GM21515 (cell line): ENCODE measurements at regions not wholly inside any gene's neighbourhood (a gene's known extent, or its start where the extent isn't known, plus 50 kb on each side); places are given as distances from the start of the nearest gene placed in this dataset.
"Not testable (repeated sequence)": the region's sequence is repeated elsewhere in the genome, so short reads cannot be mapped to it uniquely, and the experiment has no call there.

Experiments
- ATAC-seq: cut with Tn5 transposase; IDR thresholded peaks from one replicate; pipeline ENCODE4 v1.9.1; 2021; ENCODE audit not compliant: unreplicated experiment

- ATAC-seq: no peak
These were observed 630.5 kb upstream of the TMPRSS15 start for GRCh38 chr21:19034041-19034440.

DNA sequence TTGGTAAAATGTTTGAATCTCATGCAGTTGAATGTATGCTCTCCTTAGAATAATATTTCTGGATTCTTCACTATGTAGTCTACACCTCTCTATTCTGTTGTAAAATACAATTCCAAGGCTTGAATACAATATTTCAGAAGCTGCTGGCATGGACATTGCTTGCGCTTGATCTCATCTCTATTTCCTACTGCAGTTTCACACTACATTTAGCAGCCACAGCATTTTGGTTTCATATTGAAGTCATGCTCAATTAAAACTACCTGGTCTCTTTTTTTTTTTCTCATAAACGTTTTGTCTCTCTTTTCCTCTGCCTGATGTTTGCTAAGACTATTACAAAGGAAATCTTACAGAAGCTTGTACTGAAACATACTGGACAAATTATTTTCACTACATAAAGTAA is 631.0 kb upstream of the TMPRSS15 start:
- no peak for ATAC-seq

- no peak for ATAC-seq
These were observed 642.3 kb upstream of the TMPRSS15 start for GRCh38 chr21:19045876-19046275.

- no peak for ATAC-seq
These were observed 644.6 kb upstream of the TMPRSS15 start for GRCh38 chr21:19048098-19048672.

- ATAC-seq: no peak
These were observed 646.0 kb upstream of the TMPRSS15 start for GRCh38 chr21:19049567-19049966.

- no peak for ATAC-seq
These were observed 661.6 kb upstream of the TMPRSS15 start for GRCh38 chr21:19065164-19065563.

GRCh38 chr21:19076031-19076430 is 672.4 kb upstream of the TMPRSS15 start:
- ATAC-seq: no peak

DNA sequence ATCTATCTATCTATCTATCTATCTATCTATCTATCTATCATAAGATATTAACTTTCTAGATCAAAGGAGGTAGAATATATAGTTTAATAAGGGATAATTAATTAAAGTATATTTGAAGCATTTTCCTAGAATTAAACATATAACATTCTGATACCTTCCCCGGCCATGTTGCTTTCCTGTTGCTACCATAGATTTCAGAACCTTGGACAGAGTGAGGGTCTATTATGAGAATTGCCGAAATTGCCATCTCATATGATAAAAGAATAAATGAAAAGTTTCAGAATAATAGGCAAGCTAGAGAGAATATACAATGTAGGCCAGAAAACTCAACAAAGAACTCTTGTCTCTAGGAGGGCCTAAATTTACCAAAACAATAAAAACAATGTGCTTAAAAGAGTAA is 706.1 kb upstream of the TMPRSS15 start:
- no peak for ATAC-seq

- ATAC-seq: not testable (repeated sequence)
These were observed 715.7 kb upstream of the TMPRSS15 start for GRCh38 chr21:19119259-19119658.

DNA sequence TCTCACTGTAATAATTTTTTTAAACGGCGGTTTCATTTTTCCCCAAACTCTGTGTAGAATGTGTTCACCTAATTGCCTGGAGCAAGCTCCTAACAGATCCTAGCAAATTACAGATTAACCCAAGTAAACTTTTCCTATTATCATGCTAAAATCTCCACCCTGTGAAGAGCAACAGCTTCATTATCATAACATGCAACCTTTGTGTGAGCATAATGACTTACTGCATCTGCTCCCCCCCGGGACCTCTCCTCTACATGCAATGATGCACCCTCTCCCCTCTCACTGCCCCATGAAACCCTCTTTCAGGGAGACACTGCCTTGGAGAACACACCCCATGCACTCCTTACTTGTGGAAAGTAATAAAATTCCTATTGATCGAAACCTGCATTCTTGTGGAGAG is 717.0 kb upstream of the TMPRSS15 start:
- ATAC-seq: no peak

DNA sequence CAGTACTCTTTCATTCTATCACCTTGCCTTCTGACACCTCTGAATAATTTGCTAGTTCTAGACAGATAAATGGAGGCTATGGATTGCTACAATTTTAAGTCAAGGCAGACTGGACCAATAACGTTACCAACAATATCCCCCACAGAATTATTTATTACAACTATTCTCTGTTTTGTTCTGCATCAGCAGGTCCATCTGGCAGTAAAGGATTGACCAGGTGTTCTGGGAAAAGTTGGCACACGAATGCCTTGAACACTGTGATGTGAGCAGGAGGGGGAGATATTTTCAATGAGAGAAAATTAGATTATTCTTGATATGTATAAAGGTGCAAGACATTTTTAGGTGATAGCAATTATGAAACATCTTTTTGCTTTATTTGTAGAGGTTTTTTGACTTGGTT is 718.8 kb upstream of the TMPRSS15 start:
- ATAC-seq: no peak

DNA sequence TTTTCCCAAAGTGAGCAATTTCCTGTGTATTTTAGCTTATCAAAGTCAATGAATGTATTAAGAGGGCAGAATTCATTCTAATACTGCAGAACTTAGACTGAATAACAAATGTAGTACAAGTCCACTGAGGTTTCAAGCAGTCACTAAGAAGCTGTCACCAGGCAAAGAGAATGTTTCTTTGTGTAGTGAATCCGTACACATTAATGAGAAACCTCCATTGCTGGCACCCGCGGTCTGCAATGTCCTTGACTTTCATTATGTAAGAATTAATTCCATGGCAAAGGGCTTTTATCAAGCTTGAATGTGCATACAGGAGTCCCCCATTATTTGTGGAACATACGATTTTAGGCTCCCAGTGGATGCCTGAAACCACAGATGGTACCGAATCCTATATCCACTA is 719.5 kb upstream of the TMPRSS15 start:
- no peak for ATAC-seq

DNA sequence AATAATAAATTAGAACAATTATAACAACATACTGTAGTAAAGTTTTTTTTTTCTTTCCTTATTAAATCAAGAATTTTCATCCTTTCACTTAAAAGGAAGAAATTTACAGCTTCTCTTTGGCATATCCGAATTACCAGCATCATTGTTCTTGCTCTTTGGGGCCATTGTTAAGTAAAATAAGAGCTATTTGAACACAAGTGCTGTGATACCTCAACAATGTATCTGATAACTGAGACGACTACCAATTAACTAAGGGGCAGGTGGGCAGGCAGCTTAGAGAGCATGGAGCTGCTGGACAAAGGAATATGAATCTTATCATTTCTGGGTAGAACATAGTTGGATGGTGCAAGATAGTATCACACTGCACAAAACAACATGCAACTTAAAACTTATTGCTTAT is 719.9 kb upstream of the TMPRSS15 start:
- ATAC-seq: no peak

GRCh38 chr21:19124691-19125090 is 721.1 kb upstream of the TMPRSS15 start:
- ATAC-seq: no peak

- no peak for ATAC-seq
These were observed 726.9 kb upstream of the TMPRSS15 start for GRCh38 chr21:19130379-19131028.

DNA sequence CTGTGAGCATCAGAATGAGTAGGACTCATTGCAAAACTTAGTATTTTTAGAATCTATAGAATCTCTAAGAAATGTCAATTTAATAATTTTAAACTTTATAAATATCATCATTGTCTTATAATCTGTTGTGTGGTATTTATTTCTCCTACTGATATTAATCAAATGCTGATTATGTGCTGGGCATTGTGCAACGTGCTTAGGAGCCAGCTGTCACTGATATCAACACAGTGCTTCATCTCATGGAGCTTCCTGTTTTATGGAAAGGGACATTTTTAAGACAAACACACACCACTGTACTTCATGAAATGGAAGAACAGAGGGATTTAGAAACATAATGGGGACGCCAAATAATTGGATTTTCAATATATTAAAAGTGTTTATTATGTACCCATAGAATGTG is 737.9 kb upstream of the TMPRSS15 start:
- no peak for ATAC-seq

DNA sequence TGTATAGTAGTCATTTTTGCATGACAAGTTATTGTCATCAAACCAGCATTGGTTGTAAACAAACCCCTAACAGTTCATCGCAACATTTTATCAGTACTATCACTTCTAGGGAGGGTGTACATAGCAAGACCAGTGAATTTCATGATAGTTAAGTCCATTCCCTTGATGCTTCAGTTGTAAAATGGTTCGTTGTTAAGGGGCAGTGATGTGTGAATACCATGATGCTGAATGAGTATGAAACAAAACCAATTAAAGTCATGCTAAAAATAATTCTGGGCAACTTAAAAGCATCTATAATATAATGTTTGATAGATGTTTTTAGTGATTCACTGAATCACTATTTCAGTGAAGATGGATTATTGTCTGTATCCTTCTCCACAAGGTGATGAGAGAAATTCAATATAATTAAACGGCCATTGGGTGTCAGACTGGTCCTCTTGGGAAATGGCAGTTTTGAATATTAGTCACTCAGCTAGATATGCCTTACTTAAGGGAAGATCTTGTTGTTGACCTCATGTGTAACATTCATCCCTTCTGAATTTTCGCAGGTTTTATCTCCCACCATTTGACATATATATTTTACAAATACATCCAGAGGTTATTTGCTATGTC is 742.2 kb upstream of the TMPRSS15 start:
- ATAC-seq: no peak

GRCh38 chr21:19148056-19148455 is 744.5 kb upstream of the TMPRSS15 start:
- no peak for ATAC-seq

DNA sequence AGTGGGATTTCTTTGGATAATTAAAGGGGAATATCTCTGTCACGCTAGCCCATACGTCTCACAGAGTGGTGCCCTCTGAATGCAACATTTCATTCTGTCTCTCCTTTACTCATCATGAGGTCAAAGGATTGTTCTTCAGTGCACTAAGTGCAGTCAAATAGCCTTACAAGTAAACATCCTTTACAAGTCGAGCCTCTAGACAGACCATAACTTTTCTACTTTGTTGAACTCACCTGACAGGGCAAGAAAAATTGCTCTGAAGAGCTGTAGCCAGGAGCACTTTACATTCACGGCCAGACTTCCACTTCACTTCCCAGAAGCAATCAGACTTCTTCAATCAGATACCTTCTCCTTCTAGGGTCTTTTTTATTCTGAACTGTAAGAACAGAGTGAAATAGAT is 768.0 kb upstream of the TMPRSS15 start:
- no peak for ATAC-seq

GRCh38 chr21:19181604-19182140 is 778.1 kb upstream of the TMPRSS15 start:
- no peak for ATAC-seq

DNA sequence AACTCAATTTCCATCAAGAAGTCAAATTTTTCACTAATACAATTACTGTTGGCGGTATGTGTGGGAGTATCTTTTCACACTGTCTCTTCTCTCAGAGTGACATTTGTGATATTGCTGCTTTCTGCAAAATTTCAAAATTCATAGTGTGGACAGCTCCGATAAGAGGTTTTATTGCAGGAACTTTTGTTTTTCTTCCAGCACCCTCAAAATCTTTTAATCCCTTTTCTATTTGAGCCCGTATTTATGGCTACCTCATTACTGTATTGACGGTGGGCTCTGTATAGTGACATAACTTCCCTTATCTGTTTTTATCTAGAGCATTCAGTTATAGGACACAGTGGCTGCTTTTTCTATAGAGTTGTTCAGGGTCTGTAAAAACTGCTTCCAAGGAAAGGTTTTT is 794.4 kb upstream of the TMPRSS15 start:
- no peak for ATAC-seq

- no peak for ATAC-seq
These were observed 795.2 kb upstream of the TMPRSS15 start for GRCh38 chr21:19198801-19199200.
